Parathyroid adenoma (tissue), 2 donors: ENCODE measurements at regions not wholly inside any gene's neighbourhood (a gene's known extent, or its start where the extent isn't known, plus 50 kb on each side); places are given as distances from the start of the nearest gene placed in this dataset.
A peak's percentile ranks its signal among the peaks of the same experiment; 100 is the strongest.

Source experiments
- H2AFZ ChIP-seq: fragments of 300-600 bp; sonication (generic); one replicate; pipeline ENCODE4 v1.7.0; 2017; ENCODE audit warnings: antibody characterized with exemption, mild to moderate bottlenecking
- H3K27ac ChIP-seq: fragments of 300-600 bp; sonication (generic); one replicate; pipeline ENCODE4 v1.7.0; 2017
- H3K27me3 ChIP-seq: fragments of 300-600 bp; sonication (generic); one replicate; pipeline ENCODE4 v1.7.0; 2017; ENCODE audit warnings: low read length; ENCODE audit not compliant: control insufficient read depth, insufficient read depth
- H3K36me3 ChIP-seq: fragments of 300-600 bp; sonication (generic); one replicate; pipeline ENCODE4 v1.7.0; 2017; ENCODE audit warnings: low read length; ENCODE audit not compliant: control insufficient read depth, insufficient read depth
- H3K4me1 ChIP-seq: fragments of 300-600 bp; sonication (generic); one replicate; pipeline ENCODE4 v1.7.0; 2017; ENCODE audit warnings: control low read depth
- H3K4me2 ChIP-seq: fragments of 300-600 bp; sonication (generic); one replicate; pipeline ENCODE4 v1.7.0; 2017; ENCODE audit warnings: low read length
- H3K4me3 ChIP-seq: fragments of 300-600 bp; sonication (generic); one replicate; pipeline ENCODE4 v1.7.0; 2017; ENCODE audit warnings: low read depth, low read length
- H3K79me2 ChIP-seq: fragments of 300-600 bp; sonication (generic); one replicate; pipeline ENCODE4 v1.7.0; 2017; ENCODE audit warnings: control low read depth
- H3K9ac ChIP-seq: fragments of 300-600 bp; sonication (generic); one replicate; pipeline ENCODE4 v1.7.0; 2017; ENCODE audit warnings: mild to moderate bottlenecking
- H3K9me3 ChIP-seq: fragments of 300-600 bp; sonication (generic); one replicate; pipeline ENCODE4 v1.7.0; 2017; ENCODE audit warnings: low read length; ENCODE audit not compliant: control insufficient read depth
- CTCF ChIP-seq: fragments of 300-600 bp; sonication (generic); IDR thresholded peaks from one replicate; pipeline ENCODE4 v1.7.0; 2017; ENCODE audit warnings: antibody characterized with exemption, mild to moderate bottlenecking
- donor health status: primary hyperparathyroidism.

DNA sequence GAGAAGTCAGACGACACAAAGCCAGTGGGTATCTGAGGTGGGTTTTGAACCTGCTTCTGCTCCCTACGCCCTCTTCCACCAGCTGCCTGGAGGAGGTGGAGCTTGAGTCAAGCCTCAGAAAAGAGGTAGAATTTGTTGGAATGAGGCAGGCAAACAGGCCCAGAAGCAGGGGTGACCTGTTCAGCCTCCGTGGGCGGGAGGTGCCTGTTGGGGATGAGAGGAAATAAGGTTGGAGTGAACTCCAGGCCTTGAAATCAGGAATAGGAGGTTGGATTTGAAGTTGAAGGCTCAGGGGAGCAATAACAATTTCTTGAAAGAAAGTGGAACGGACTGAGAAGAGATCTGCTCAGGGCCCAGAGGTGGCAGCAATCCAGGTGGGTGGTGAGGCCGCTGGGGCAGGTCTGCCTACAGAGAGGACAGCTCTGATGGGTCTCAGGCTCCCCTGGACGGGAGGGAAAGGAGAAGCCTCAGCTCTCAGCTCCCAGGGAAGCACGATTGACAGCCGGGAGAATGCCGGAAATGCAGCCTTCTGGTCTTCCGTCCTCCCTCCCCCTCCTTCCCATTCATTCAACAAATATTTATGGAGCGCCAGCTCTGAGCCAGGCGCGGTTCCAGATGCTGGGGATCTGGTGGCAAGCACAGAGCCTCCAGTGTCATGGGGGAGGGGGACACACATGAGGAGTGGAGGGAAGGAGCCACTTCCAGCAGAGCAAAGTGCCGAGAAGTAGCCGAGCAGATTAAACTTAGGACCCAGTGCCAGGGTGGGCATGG lies 61.9 kb upstream of the CIBAR2 start:
- no peak overlapping the region for H3K4me3 ChIP-seq
- H3K27me3 ChIP-seq = no peaks in the 10 kb centered on the region

GRCh38 chr16:85174871-85175723 lies 62.8 kb upstream of the CIBAR2 start:
- TF ChIP-seq CTCF = no peak
- Histone ChIP-seq H3K4me2 (no peak overlapping the region), H3K79me2 (peaks cover 65% of the 10 kb centered on the region), H3K36me3 (no peaks in the 10 kb centered on the region), H3K4me1 (peaks cover 29% of the 10 kb centered on the region), H3K27ac (no peak overlapping the region), H2AFZ (no peak overlapping the region), H3K27me3 (no peaks in the 10 kb centered on the region), H3K4me3 (no peak overlapping the region), H3K9ac (no peak overlapping the region), H3K9me3 (no peaks in the 10 kb centered on the region)

More for the DNA sequence above, 61.9 kb upstream of the CIBAR2 start:
- peaks cover 29% of the 10 kb centered on the region for H3K4me1 ChIP-seq
- H2AFZ ChIP-seq = peak overlapping the region; percentile 30
- H3K79me2 ChIP-seq = peaks cover 58% of the 10 kb centered on the region
- H3K4me2 ChIP-seq = no peak overlapping the region
- peak overlapping the region; percentile 16 for H3K27ac ChIP-seq
- no peaks in the 10 kb centered on the region for H3K36me3 ChIP-seq
- TF ChIP-seq CTCF = no peak
- no peaks in the 10 kb centered on the region for H3K9me3 ChIP-seq
- no peak overlapping the region for H3K9ac ChIP-seq

- Histone ChIP-seq H3K4me2 (no peak overlapping the region), H3K9ac (no peak overlapping the region), H3K4me1 (peaks cover 29% of the 10 kb centered on the region), H3K9me3 (no peaks in the 10 kb centered on the region), H3K79me2 (peaks cover 66% of the 10 kb centered on the region), H2AFZ (no peak overlapping the region), H3K36me3 (no peaks in the 10 kb centered on the region), H3K4me3 (no peak overlapping the region), H3K27me3 (no peaks in the 10 kb centered on the region), H3K27ac (no peak overlapping the region)
- TF ChIP-seq CTCF = no peak
Observed at GRCh38 chr16:85175724-85176233, 63.5 kb upstream of the CIBAR2 start.

GRCh38 chr16:85176541-85177447 lies 64.5 kb upstream of the CIBAR2 start:
- no peak overlapping the region for H3K9ac ChIP-seq
- H3K4me3 ChIP-seq = no peak overlapping the region
- no peaks in the 10 kb centered on the region for H3K27me3 ChIP-seq
- TF ChIP-seq CTCF = no peak
- no peak overlapping the region for H3K4me2 ChIP-seq
- H3K79me2 ChIP-seq = peaks cover 62% of the 10 kb centered on the region
- H3K4me1 ChIP-seq = peaks cover 21% of the 10 kb centered on the region
- H2AFZ ChIP-seq = no peak overlapping the region
- H3K27ac ChIP-seq = no peak overlapping the region
- no peaks in the 10 kb centered on the region for H3K36me3 ChIP-seq
- no peaks in the 10 kb centered on the region for H3K9me3 ChIP-seq
